HG02588 (cell line): ENCODE measurements at regions not wholly inside any gene's neighbourhood (a gene's known extent, or its start where the extent isn't known, plus 50 kb on each side); places are given as distances from the start of the nearest gene placed in this dataset.
"Not testable (repeated sequence)": the region's sequence is repeated elsewhere in the genome, so short reads cannot be mapped to it uniquely, and the experiment has no call there.

Source experiments
- ATAC-seq: cut with Tn5 transposase; IDR thresholded peaks from one replicate; pipeline ENCODE4 v1.9.1; 2021; ENCODE audit warnings: mild to moderate bottlenecking, moderate library complexity; ENCODE audit not compliant: unreplicated experiment

- ATAC-seq = no peak
These were observed 352.4 kb downstream of the GALC start for GRCh38 chr14:87640553-87640952.

GRCh38 chr14:87638196-87638595 lies 354.8 kb downstream of the GALC start:
- no peak for ATAC-seq

GRCh38 chr14:87635442-87635841 lies 357.5 kb downstream of the GALC start:
- no peak for ATAC-seq

GRCh38 chr14:87632796-87633195 lies 360.2 kb downstream of the GALC start:
- ATAC-seq = no peak

- no peak for ATAC-seq
These were observed 362.1 kb downstream of the GALC start for GRCh38 chr14:87630846-87631245.

GRCh38 chr14:87629788-87630187 lies 363.2 kb downstream of the GALC start:
- no peak for ATAC-seq

GRCh38 chr14:87628780-87629179 lies 364.2 kb downstream of the GALC start:
- ATAC-seq = no peak

- ATAC-seq = no peak
These were observed 364.9 kb downstream of the GALC start for GRCh38 chr14:87628129-87628528.

GRCh38 chr14:87626266-87626665 lies 366.7 kb downstream of the GALC start:
- no peak for ATAC-seq

- ATAC-seq = no peak
These were observed 369.4 kb downstream of the GALC start for GRCh38 chr14:87623616-87624015.

- no peak for ATAC-seq
These were observed 375.9 kb downstream of the GALC start for GRCh38 chr14:87617079-87617478.

- peak; percentile 84 for ATAC-seq
These were observed 376.9 kb downstream of the GALC start for GRCh38 chr14:87615822-87616679.

GRCh38 chr14:87615047-87615446 lies 377.9 kb downstream of the GALC start:
- ATAC-seq = no peak

GRCh38 chr14:87613881-87614280 lies 379.1 kb downstream of the GALC start:
- ATAC-seq = no peak

GRCh38 chr14:87607056-87607455 lies 385.9 kb downstream of the GALC start:
- not testable (repeated sequence) for ATAC-seq

GRCh38 chr14:87601036-87601435 lies 391.9 kb downstream of the GALC start:
- no peak for ATAC-seq

GRCh38 chr14:87600240-87600639 lies 392.7 kb downstream of the GALC start:
- no peak for ATAC-seq

- no peak for ATAC-seq
These were observed 411.7 kb downstream of the GALC start for GRCh38 chr14:87581298-87581697.

GRCh38 chr14:87579036-87579435 lies 413.9 kb downstream of the GALC start:
- ATAC-seq = no peak

- no peak for ATAC-seq
These were observed 417.6 kb downstream of the GALC start for GRCh38 chr14:87575378-87575777.

GRCh38 chr14:87573591-87573990 lies 419.4 kb downstream of the GALC start:
- ATAC-seq = no peak

GRCh38 chr14:87567618-87568295 lies 425.2 kb downstream of the GALC start:
- no peak for ATAC-seq
